Endothelial cell of umbilical vein (primary cell): ENCODE measurements at regions not wholly inside any gene's neighbourhood (a gene's known extent, or its start where the extent isn't known, plus 50 kb on each side); places are given as distances from the start of the nearest gene placed in this dataset.

Experiments used
- BruUV-seq: library from RNA; stranded (reverse); fragments of 400-500 nt; replicated peaks from 2 replicates; lab custom pipeline; 2021; lab: Mats Ljungman, UMichigan
- CTCF ChIA-PET: fragments of 300-600, 350-600 bp; sonication (Branson Sonifier 250); formaldehyde crosslinking; loops from one replicate; lab custom pipeline; 2021; ENCODE audit warnings: antibody characterized with exemption, inconsistent platforms; lab: Charles Lee
- POLR2A ChIA-PET: fragments of 300-600, 350-600 bp; sonication (Branson Sonifier 250); formaldehyde crosslinking; loops from one replicate; lab custom pipeline; 2021; ENCODE audit warnings: antibody characterized with exemption, inconsistent platforms; lab: Charles Lee
- DNase-seq: peaks from one replicate; pipeline ENCODE4 v3.0.0-alpha.2; 2011; ENCODE audit warnings: low read depth, low spot score
- FAIRE-seq: peaks from 2 replicates; lab custom pipeline; 2011; peaks lifted over from hg19 to GRCh38; lab: Jason Lieb, UNC
- H2AFZ ChIP-seq: 2 replicates; pipeline ENCODE4 v1.6.0; 2012; ENCODE audit warnings: low read depth, low read length, control low read depth, inconsistent platforms
- H3K27ac ChIP-seq: 2 replicates; pipeline ENCODE4 v1.5.1; 2011; ENCODE audit warnings: low read depth, mild to moderate bottlenecking, control low read depth, low read length, moderate library complexity; ENCODE audit not compliant: insufficient read depth
- H3K27me3 ChIP-seq, 2 experiments: 2 replicates each; pipeline versions ENCODE4 v1.6.0 to v1.6.1; 2011; ENCODE audit warnings: low read length in 2 of 2, mixed read lengths in 1 of 2; ENCODE audit not compliant: control insufficient read depth in 2 of 2, insufficient read depth in 2 of 2
- H3K36me3 ChIP-seq, 2 experiments: 2 replicates in 1 of 2; 3 replicates in 1 of 2; pipeline ENCODE4 v1.5.1; 2011; ENCODE audit warnings: low read length in 2 of 2, mild to moderate bottlenecking in 1 of 2, moderate library complexity in 1 of 2; ENCODE audit not compliant: control insufficient read depth in 2 of 2, insufficient read depth in 2 of 2; ENCODE audit errors: extremely low read depth in 1 of 2
- H3K4me1 ChIP-seq: 3 replicates; pipeline ENCODE4 v1.5.1; 2011; ENCODE audit warnings: mild to moderate bottlenecking, low read length; ENCODE audit not compliant: control insufficient read depth, insufficient read depth; ENCODE audit errors: extremely low read depth
- H3K4me2 ChIP-seq: 2 replicates; pipeline ENCODE4 v1.6.1; 2011; ENCODE audit warnings: low read length, control low read depth, mixed read lengths; ENCODE audit not compliant: insufficient read depth
- H3K4me3 ChIP-seq, 3 experiments: fragments of 200-600 bp in 1 of 3; sonication (generic), shearing (Covaris generic) in 1 of 3; replicated peaks in 1 of 3; 2 replicates each; pipeline ENCODE4 v1.5.1; 2011 to 2016; ENCODE audit warnings: control low read depth in 3 of 3, low read length in 3 of 3, mild to moderate bottlenecking in 2 of 3, inconsistent platforms in 1 of 3, low read depth in 1 of 3, moderate library complexity in 1 of 3; ENCODE audit not compliant: insufficient read depth in 1 of 3
- H3K79me2 ChIP-seq: 2 replicates; pipeline ENCODE4 v1.6.0; 2012; ENCODE audit warnings: low read length, inconsistent platforms; ENCODE audit not compliant: control insufficient read depth, insufficient read depth
- H3K9ac ChIP-seq: replicated peaks from 2 replicates; pipeline ENCODE3; 2011; ENCODE audit warnings: low read length, control low read depth; ENCODE audit not compliant: insufficient read depth; ENCODE audit errors: extremely low read depth
- H3K9me1 ChIP-seq: replicated peaks from 3 replicates; pipeline ENCODE4 v1.6.0; 2011; ENCODE audit warnings: mild to moderate bottlenecking, low read length; ENCODE audit not compliant: control insufficient read depth, insufficient read depth; ENCODE audit errors: extremely low read depth
- H3K9me3 ChIP-seq: replicated peaks from 2 replicates; pipeline ENCODE4 v1.5.1; 2012; ENCODE audit warnings: low read length, inconsistent platforms; ENCODE audit not compliant: control insufficient read depth, insufficient read depth
- H4K20me1 ChIP-seq: replicated peaks from 2 replicates; pipeline ENCODE3; 2011; ENCODE audit warnings: mild to moderate bottlenecking, low read length; ENCODE audit not compliant: control insufficient read depth, insufficient read depth; ENCODE audit errors: extremely low read depth
- EZH2 ChIP-seq: IDR thresholded peaks from 2 replicates; pipeline ENCODE4 v1.6.1; 2012; ENCODE audit warnings: borderline replicate concordance, low read depth, mild to moderate bottlenecking, moderate library complexity, low read length, inconsistent platforms; ENCODE audit not compliant: severe bottlenecking
- FOS ChIP-seq: IDR thresholded peaks from 2 replicates; pipeline ENCODE4 v1.6.1; 2011; ENCODE audit warnings: mild to moderate bottlenecking, low read length, moderate library complexity, borderline replicate concordance; ENCODE audit not compliant: insufficient read depth
- GATA2 ChIP-seq: IDR thresholded peaks from 2 replicates; pipeline ENCODE4 v1.7.0; 2011; ENCODE audit warnings: low read depth, mild to moderate bottlenecking, moderate library complexity, mixed read lengths, low read length; ENCODE audit not compliant: insufficient read length, insufficient read depth
- JUN ChIP-seq: IDR thresholded peaks from 2 replicates; pipeline ENCODE4 v1.6.1; 2011; ENCODE audit warnings: borderline replicate concordance, low read depth; ENCODE audit not compliant: insufficient read length, insufficient read depth
- MYC ChIP-seq: IDR thresholded peaks from one replicate; pipeline ENCODE4 v1.6.1; 2011; ENCODE audit warnings: mild to moderate bottlenecking, low read depth, low read length
- POLR2A ChIP-seq: IDR thresholded peaks from 2 replicates; pipeline ENCODE4 v1.6.1; 2012; ENCODE audit warnings: low read depth, mild to moderate bottlenecking, control low read depth, low read length
- POLR2AphosphoS5 ChIP-seq: IDR thresholded peaks from 2 replicates; pipeline ENCODE4 v1.6.1; 2012; ENCODE audit warnings: low read depth, mild to moderate bottlenecking, control low read depth, low read length, moderate library complexity; ENCODE audit not compliant: insufficient read depth
- dilution Hi-C: fragments of 300-500 bp; cut with MboI; formaldehyde crosslinking; loops from one replicate; pipeline ENCODE4 v1.15.0; 2019; ENCODE audit warnings: low sequenced_read_pairs; ENCODE audit not compliant: extremely low pct_ligation_motif_present
- intact Hi-C: fragments of 100-400 bp; cut with micrococcal nuclease; formaldehyde crosslinking; loops from one replicate; pipeline ENCODE4 v1.10.0; 2022
- TF ChIP-seq, protein P1 (sequence below): IDR thresholded peaks from 2 replicates; pipeline ENCODE4 v1.6.1; 2011; ENCODE audit not compliant: insufficient read depth, insufficient read length
- TF ChIP-seq, protein P2 (sequence below), 2 donors: IDR thresholded peaks; 1 replicate in 1 of 2; 2 replicates in 1 of 2; pipeline ENCODE4 v1.5.1; 2011; ENCODE audit warnings: low read length in 2 of 2, mild to moderate bottlenecking in 2 of 2, moderate library complexity in 2 of 2, control low read depth in 1 of 2, inconsistent platforms in 1 of 2, low read depth in 1 of 2; ENCODE audit not compliant: insufficient read depth in 1 of 2; ENCODE audit errors: extremely low read depth in 1 of 2

DNA sequence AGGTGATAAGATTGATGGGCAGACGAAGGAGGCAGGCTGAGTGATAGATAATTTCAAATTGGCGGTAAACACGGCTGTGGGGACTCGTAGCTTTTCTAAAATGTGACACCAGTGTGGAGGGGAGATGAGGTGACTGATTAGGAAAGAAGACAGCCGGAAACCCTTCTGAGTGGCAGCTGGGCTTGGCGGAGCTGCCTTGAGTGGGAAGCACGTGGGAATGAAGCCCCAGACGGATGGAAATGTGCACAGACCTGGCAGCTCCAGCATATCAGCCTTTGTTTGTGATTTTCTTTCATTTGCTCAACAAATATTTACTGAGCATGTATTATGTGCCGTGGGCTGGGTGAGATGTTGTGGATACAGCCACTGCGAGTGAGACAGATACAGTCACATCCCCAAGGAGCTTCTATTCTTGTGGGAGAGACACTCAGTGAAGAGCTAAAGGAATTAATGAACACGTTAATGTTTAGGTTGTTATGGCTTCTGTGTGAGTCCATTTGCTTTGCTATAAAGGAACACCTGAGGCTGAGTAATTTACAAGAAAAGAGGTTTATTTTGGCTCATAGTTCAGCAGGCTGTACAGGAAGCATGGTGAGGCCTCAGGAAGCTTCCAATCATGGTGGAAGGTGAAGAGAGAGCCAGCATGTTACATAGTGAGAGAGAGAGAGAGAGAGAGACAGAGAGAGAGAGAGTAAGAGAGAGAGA lies 65.5 kb upstream of the LHX5 start:
- H3K4me1 ChIP-seq: no peaks in the 10 kb centered on the region
- ChIA-PET CTCF (no interaction called here), POLR2A (no interaction called here)
- H3K36me3 ChIP-seq: no peaks in the 10 kb centered on the region
- no peaks in the 10 kb centered on the region for H3K27me3 ChIP-seq
- dilution Hi-C loops: no loop called here
- no peak overlapping the region for H3K4me3 ChIP-seq
- no peaks in the 10 kb centered on the region for H4K20me1 ChIP-seq
- H2AFZ ChIP-seq: no peak overlapping the region
- intact Hi-C loops: no loop called here
- H3K4me2 ChIP-seq: no peak overlapping the region
- no peak overlapping the region for H3K27ac ChIP-seq
- BruUV-seq: no TSS peak
- no peak for DNase-seq
- no peaks in the 10 kb centered on the region for H3K79me2 ChIP-seq
- no peak overlapping the region for H3K9ac ChIP-seq
- no peak for TF ChIP-seq FOS
- TF ChIP-seq MYC: no peak
- no peak for TF ChIP-seq JUN
- no peak for TF ChIP-seq POLR2A
- TF ChIP-seq, protein P1, sequence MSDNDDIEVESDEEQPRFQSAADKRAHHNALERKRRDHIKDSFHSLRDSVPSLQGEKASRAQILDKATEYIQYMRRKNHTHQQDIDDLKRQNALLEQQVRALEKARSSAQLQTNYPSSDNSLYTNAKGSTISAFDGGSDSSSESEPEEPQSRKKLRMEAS: no peak
- no peak for TF ChIP-seq EZH2
- TF ChIP-seq, protein P2, sequence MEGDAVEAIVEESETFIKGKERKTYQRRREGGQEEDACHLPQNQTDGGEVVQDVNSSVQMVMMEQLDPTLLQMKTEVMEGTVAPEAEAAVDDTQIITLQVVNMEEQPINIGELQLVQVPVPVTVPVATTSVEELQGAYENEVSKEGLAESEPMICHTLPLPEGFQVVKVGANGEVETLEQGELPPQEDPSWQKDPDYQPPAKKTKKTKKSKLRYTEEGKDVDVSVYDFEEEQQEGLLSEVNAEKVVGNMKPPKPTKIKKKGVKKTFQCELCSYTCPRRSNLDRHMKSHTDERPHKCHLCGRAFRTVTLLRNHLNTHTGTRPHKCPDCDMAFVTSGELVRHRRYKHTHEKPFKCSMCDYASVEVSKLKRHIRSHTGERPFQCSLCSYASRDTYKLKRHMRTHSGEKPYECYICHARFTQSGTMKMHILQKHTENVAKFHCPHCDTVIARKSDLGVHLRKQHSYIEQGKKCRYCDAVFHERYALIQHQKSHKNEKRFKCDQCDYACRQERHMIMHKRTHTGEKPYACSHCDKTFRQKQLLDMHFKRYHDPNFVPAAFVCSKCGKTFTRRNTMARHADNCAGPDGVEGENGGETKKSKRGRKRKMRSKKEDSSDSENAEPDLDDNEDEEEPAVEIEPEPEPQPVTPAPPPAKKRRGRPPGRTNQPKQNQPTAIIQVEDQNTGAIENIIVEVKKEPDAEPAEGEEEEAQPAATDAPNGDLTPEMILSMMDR (IDR thresholded peaks at IDR 0.05; ENCODE audit: extremely low read depth in 1 of 2, insufficient read depth in 1 of 2, low read depth in 1 of 2, low read length in 2 of 2): no peak
- TF ChIP-seq GATA2: no peak
- TF ChIP-seq POLR2AphosphoS5: no peak
- H3K9me3 ChIP-seq: no peaks in the 10 kb centered on the region
- FAIRE-seq: no peak
- no peaks in the 10 kb centered on the region for H3K9me1 ChIP-seq
